ENCODE measurements at regions not wholly inside any gene's neighbourhood (a gene's known extent, or its start where the extent isn't known, plus 50 kb on each side); places are given as distances from the start of the nearest gene placed in this dataset.
"Not testable (repeated sequence)": the region's sequence is repeated elsewhere in the genome, so short reads cannot be mapped to it uniquely, and the experiment has no call there.

- BruUV-seq (replicated peaks): no TSS peak
- intact Hi-C loops (cut with micrococcal nuclease): no loop called here
- H3K4me2 ChIP-seq (ENCODE audit: low read length): no peak overlapping the region
These were observed 1373.9 kb downstream of the OLFM4 start for GRCh38 chr13:54402495-54402894.

GRCh38 chr13:54415753-54416366 is 1387.2 kb downstream of the OLFM4 start:
- ATAC-seq (no peak), DNase-seq (no peak)
- no TSS peak for BruUV-seq (replicated peaks)
- no peak overlapping the region for H3K4me2 ChIP-seq (ENCODE audit: low read length)
- H2AFZ ChIP-seq (ENCODE audit: low read length): no peak overlapping the region
- intact Hi-C loops (cut with micrococcal nuclease): no loop called here
- H3K27ac ChIP-seq (ENCODE audit: low read length): no peak overlapping the region
- no peak overlapping the region for H3K9ac ChIP-seq (ENCODE audit: low read length)
- no peaks in the 10 kb centered on the region for H3K4me1 ChIP-seq (ENCODE audit: insufficient read depth, low read length)
- ChIA-PET CTCF (no interaction called here), POLR2A (ENCODE audit: unreplicated experiment) (no interaction called here)
- no peak overlapping the region for H3K4me3 ChIP-seq (ENCODE audit: low read length)
- H3K9me3 ChIP-seq (ENCODE audit: low read length): no peaks in the 10 kb centered on the region
- H4K20me1 ChIP-seq (ENCODE audit: low read length): no peaks in the 10 kb centered on the region
- no peaks in the 10 kb centered on the region for H3K79me2 ChIP-seq (ENCODE audit: low read length)
- no peaks in the 10 kb centered on the region for H3F3A ChIP-seq (ENCODE audit: low read length, unreplicated experiment)
- no peaks in the 10 kb centered on the region for H3K36me3 ChIP-seq (ENCODE audit: low read depth, low read length)
- no peaks in the 10 kb centered on the region for H3K27me3 ChIP-seq (ENCODE audit: low read length)
- no peak for TF ChIP-seq EZH2phosphoT487 (IDR thresholded peaks at IDR 0.05; ENCODE audit: borderline replicate concordance, low read length)
- TF ChIP-seq CTCF (conservative IDR thresholded peaks at IDR 0.05; ENCODE audit: low read depth, low read length): no peak
- TF ChIP-seq EZH2 (IDR thresholded peaks at IDR 0.05; ENCODE audit: low read length, unreplicated experiment): no peak
- H3K9me2 ChIP-seq (replicated peaks; ENCODE audit: low read length): no peaks in the 10 kb centered on the region

More at GRCh38 chr13:54402495-54402894, 1373.9 kb downstream of the OLFM4 start:
- CTCF ChIA-PET: no interaction called here
- no peak for ATAC-seq
- H3K36me3 ChIP-seq (ENCODE audit: low read depth, low read length): no peaks in the 10 kb centered on the region
- POLR2A ChIA-PET (ENCODE audit: unreplicated experiment): no interaction called here
- H3K9me3 ChIP-seq (ENCODE audit: low read length): no peaks in the 10 kb centered on the region
- H4K20me1 ChIP-seq (ENCODE audit: low read length): no peaks in the 10 kb centered on the region
- no peaks in the 10 kb centered on the region for H3K9me2 ChIP-seq (replicated peaks; ENCODE audit: low read length)
- H3F3A ChIP-seq (ENCODE audit: low read length, unreplicated experiment): no peaks in the 10 kb centered on the region
- no peak for DNase-seq
- no peaks in the 10 kb centered on the region for H3K4me1 ChIP-seq (ENCODE audit: insufficient read depth, low read length)
- no peak overlapping the region for H3K4me3 ChIP-seq (ENCODE audit: low read length)
- no peak overlapping the region for H3K27ac ChIP-seq (ENCODE audit: low read length)
- no peak overlapping the region for H2AFZ ChIP-seq (ENCODE audit: low read length)
- H3K27me3 ChIP-seq (ENCODE audit: low read length): no peaks in the 10 kb centered on the region
- no peak overlapping the region for H3K9ac ChIP-seq (ENCODE audit: low read length)
- no peaks in the 10 kb centered on the region for H3K79me2 ChIP-seq (ENCODE audit: low read length)
- TF ChIP-seq EZH2phosphoT487 (IDR thresholded peaks at IDR 0.05; ENCODE audit: borderline replicate concordance, low read length) (no peak), EZH2 (IDR thresholded peaks at IDR 0.05; ENCODE audit: low read length, unreplicated experiment) (no peak), CTCF (conservative IDR thresholded peaks at IDR 0.05; ENCODE audit: low read depth, low read length) (no peak)

- CTCF ChIA-PET: not testable (repeated sequence)
These were observed 1394.3 kb downstream of the OLFM4 start for GRCh38 chr13:54422946-54423345.

More at GRCh38 chr13:54422946-54423345, 1394.3 kb downstream of the OLFM4 start:
- ATAC-seq; H3K79me2 ChIP-seq (ENCODE audit: low read length); intact Hi-C loops (cut with micrococcal nuclease); H3K4me3 ChIP-seq (ENCODE audit: low read length); BruUV-seq (replicated peaks); H3K27ac ChIP-seq (ENCODE audit: low read length); POLR2A ChIA-PET (ENCODE audit: unreplicated experiment); H3K4me1 ChIP-seq (ENCODE audit: insufficient read depth, low read length); H3K36me3 ChIP-seq (ENCODE audit: low read depth, low read length); H2AFZ ChIP-seq (ENCODE audit: low read length); H3K27me3 ChIP-seq (ENCODE audit: low read length); DNase-seq; H3K9me2 ChIP-seq (replicated peaks; ENCODE audit: low read length); H3K9ac ChIP-seq (ENCODE audit: low read length); H3K4me2 ChIP-seq (ENCODE audit: low read length); H3K9me3 ChIP-seq (ENCODE audit: low read length); H3F3A ChIP-seq (ENCODE audit: low read length, unreplicated experiment); H4K20me1 ChIP-seq (ENCODE audit: low read length): not testable (repeated sequence)

All from PC-3 (cell line).